Neural cell (in vitro differentiated cells): ENCODE measurements at regions not wholly inside any gene's neighbourhood (a gene's known extent, or its start where the extent isn't known, plus 50 kb on each side); places are given as distances from the start of the nearest gene placed in this dataset.

Experiments used
- EP300 ChIP-seq: fragments of 450-650 bp; conservative IDR thresholded peaks from 2 replicates; pipeline ENCODE4 v1.6.1; 2014; ENCODE audit warnings: antibody characterized with exemption, mild to moderate bottlenecking, moderate library complexity; ENCODE audit not compliant: poor library complexity, severe bottlenecking
- MXI1 ChIP-seq: fragments of 450-650 bp; conservative IDR thresholded peaks from 2 replicates; pipeline ENCODE4 v1.6.1; 2014; ENCODE audit warnings: antibody characterized with exemption, mild to moderate bottlenecking; ENCODE audit not compliant: poor library complexity, severe bottlenecking
- POLR2AphosphoS5 ChIP-seq: IDR thresholded peaks from 2 replicates; pipeline ENCODE4 v1.6.1; 2012
- TAF1 ChIP-seq: IDR thresholded peaks from 2 replicates; pipeline ENCODE4 v1.6.1; 2012; ENCODE audit warnings: low read depth
- TF ChIP-seq, protein P1 (sequence below): fragments of 450-650 bp; IDR thresholded peaks from 2 replicates; pipeline ENCODE4 v1.5.1; 2014; ENCODE audit warnings: antibody characterized with exemption, mild to moderate bottlenecking, moderate library complexity; ENCODE audit not compliant: poor library complexity, severe bottlenecking

GRCh38 chr9:81470864-81471263 is 218.5 kb downstream of the TLE1 start:
- TF ChIP-seq, protein P1, sequence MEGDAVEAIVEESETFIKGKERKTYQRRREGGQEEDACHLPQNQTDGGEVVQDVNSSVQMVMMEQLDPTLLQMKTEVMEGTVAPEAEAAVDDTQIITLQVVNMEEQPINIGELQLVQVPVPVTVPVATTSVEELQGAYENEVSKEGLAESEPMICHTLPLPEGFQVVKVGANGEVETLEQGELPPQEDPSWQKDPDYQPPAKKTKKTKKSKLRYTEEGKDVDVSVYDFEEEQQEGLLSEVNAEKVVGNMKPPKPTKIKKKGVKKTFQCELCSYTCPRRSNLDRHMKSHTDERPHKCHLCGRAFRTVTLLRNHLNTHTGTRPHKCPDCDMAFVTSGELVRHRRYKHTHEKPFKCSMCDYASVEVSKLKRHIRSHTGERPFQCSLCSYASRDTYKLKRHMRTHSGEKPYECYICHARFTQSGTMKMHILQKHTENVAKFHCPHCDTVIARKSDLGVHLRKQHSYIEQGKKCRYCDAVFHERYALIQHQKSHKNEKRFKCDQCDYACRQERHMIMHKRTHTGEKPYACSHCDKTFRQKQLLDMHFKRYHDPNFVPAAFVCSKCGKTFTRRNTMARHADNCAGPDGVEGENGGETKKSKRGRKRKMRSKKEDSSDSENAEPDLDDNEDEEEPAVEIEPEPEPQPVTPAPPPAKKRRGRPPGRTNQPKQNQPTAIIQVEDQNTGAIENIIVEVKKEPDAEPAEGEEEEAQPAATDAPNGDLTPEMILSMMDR: no peak
- TF ChIP-seq EP300: no peak
- TF ChIP-seq TAF1: no peak
- TF ChIP-seq MXI1: no peak
- no peak for TF ChIP-seq POLR2AphosphoS5
